GM12878 (cell line): ENCODE measurements at regions not wholly inside any gene's neighbourhood (a gene's known extent, or its start where the extent isn't known, plus 50 kb on each side); places are given as distances from the start of the nearest gene placed in this dataset.

Experiments used
- ATAC-seq: fragments of 200-7000 bp; cut with Tn5 transposase; 3 replicates; pipeline ENCODE4 v1.9.1; 2020; ENCODE audit warnings: mild to moderate bottlenecking, moderate library complexity
- BruUV-seq: library from RNA; stranded (reverse); fragments of 400-500 nt; replicated peaks from 2 replicates; lab custom pipeline; 2021; lab: Mats Ljungman, UMichigan
- CTCF ChIA-PET: fragments of 300-600 bp; sonication (Branson Sonifier 250); formaldehyde crosslinking; extraction: SDS; loops from one replicate; lab custom pipeline; 2021; ENCODE audit warnings: inconsistent platforms; lab: Yijun Ruan, JAX
- POLR2A ChIA-PET: fragments of 350-600 bp; formaldehyde crosslinking; extraction: SDS; loops from one replicate; lab custom pipeline; 2021; ENCODE audit warnings: inconsistent platforms; lab: Charles Lee
- RAD21 ChIA-PET: fragments of 300-600 bp; sonication (Branson Sonifier 250); formaldehyde crosslinking; loops from one replicate; lab custom pipeline; 2023; ENCODE audit warnings: antibody characterized with exemption; ENCODE audit not compliant: unreplicated experiment; lab: Charles Lee
- SMC1A ChIA-PET: fragments of 300-600 bp; sonication (Branson Sonifier 250); formaldehyde crosslinking; loops from one replicate; lab custom pipeline; 2023; ENCODE audit not compliant: unreplicated experiment, uncharacterized antibody; lab: Charles Lee
- DNase-seq: peaks from one replicate; pipeline ENCODE4 v3.0.0-alpha.2; 2011; ENCODE audit warnings: low read depth, low spot score
- FAIRE-seq: peaks from 3 replicates; lab custom pipeline; 2011; peaks lifted over from hg19 to GRCh38; lab: Jason Lieb, UNC
- H2AFZ ChIP-seq: 2 replicates; pipeline ENCODE4 v1.6.0; 2011; ENCODE audit warnings: low read depth, low read length, control low read depth; ENCODE audit not compliant: control insufficient read depth
- H3K27ac ChIP-seq: 2 replicates; pipeline ENCODE4 v1.5.1; 2011; ENCODE audit warnings: control low read depth; ENCODE audit not compliant: control insufficient read depth, insufficient read depth
- H3K27me3 ChIP-seq, 2 experiments: replicated peaks in 1 of 2; 2 replicates each; pipeline versions ENCODE4 v1.6.0 to v1.6.1; 2011; ENCODE audit warnings: low read length in 1 of 2; ENCODE audit not compliant: control insufficient read depth in 2 of 2, insufficient read depth in 2 of 2
- H3K36me3 ChIP-seq, 2 experiments: 2 replicates each; pipeline ENCODE4 v1.5.1; 2011; ENCODE audit warnings: low read length in 1 of 2; ENCODE audit not compliant: control insufficient read depth in 2 of 2, insufficient read depth in 2 of 2
- H3K4me1 ChIP-seq: 2 replicates; pipeline ENCODE4 v1.6.1; 2011; ENCODE audit warnings: mild to moderate bottlenecking, low read length, moderate library complexity, mixed read lengths; ENCODE audit not compliant: control insufficient read depth, insufficient read depth
- H3K4me2 ChIP-seq: 2 replicates; pipeline ENCODE4 v1.6.0; 2011; ENCODE audit warnings: control low read depth; ENCODE audit not compliant: control insufficient read depth, insufficient read depth
- H3K4me3 ChIP-seq: fragments of 200-600 bp; sonication (generic); 2 replicates; pipeline ENCODE4 v1.5.1; 2016
- H3K79me2 ChIP-seq: 2 replicates; pipeline ENCODE4 v1.6.0; 2011; ENCODE audit warnings: low read length; ENCODE audit not compliant: control insufficient read depth, insufficient read depth
- H3K9ac ChIP-seq: 2 replicates; pipeline ENCODE4 v1.8.0; 2011; ENCODE audit warnings: low read length, control low read depth, mixed read lengths; ENCODE audit not compliant: control insufficient read depth, insufficient read depth
- H3K9me3 ChIP-seq: replicated peaks from 3 replicates; pipeline ENCODE4 v1.5.1; 2011; ENCODE audit warnings: mild to moderate bottlenecking, low read length; ENCODE audit not compliant: control insufficient read depth, insufficient read depth
- H4K20me1 ChIP-seq: 2 replicates; pipeline ENCODE4 v1.6.0; 2011; ENCODE audit not compliant: control insufficient read depth, insufficient read depth
- CHD1 ChIP-seq: IDR thresholded peaks from 2 replicates; pipeline ENCODE4 v1.6.1; 2012; ENCODE audit warnings: low read depth, low read length, improper control_type of control experiment
- CHD4 ChIP-seq: fragments of 200-600 bp; sonication (generic); IDR thresholded peaks from 2 replicates; pipeline ENCODE4 v1.6.1; 2016; ENCODE audit warnings: mild to moderate bottlenecking
- CREM ChIP-seq: IDR thresholded peaks from 2 replicates; pipeline ENCODE4 v1.6.1; 2014; ENCODE audit warnings: antibody characterized with exemption, low read depth
- EP300 ChIP-seq, 2 experiments: fragments of 150-350 bp in 1 of 2; IDR thresholded peaks; 2 replicates each; pipeline ENCODE4 v1.6.1; 2011 to 2012; ENCODE audit warnings: low read depth in 2 of 2, low read length in 2 of 2, borderline replicate concordance in 1 of 2, improper control_type of control experiment in 1 of 2, inconsistent platforms in 1 of 2; ENCODE audit not compliant: control insufficient read depth in 1 of 2
- ESRRA ChIP-seq: IDR thresholded peaks from 2 replicates; pipeline ENCODE4 v1.6.1; 2012; ENCODE audit warnings: mild to moderate bottlenecking, low read length, improper control_type of control experiment
- IKZF2 ChIP-seq, 2 experiments: fragments of 450-650 bp; IDR thresholded peaks; 2 replicates each; pipeline ENCODE4 v1.6.1; 2017; ENCODE audit warnings: mild to moderate bottlenecking in 2 of 2, moderate library complexity in 2 of 2
- MEF2A ChIP-seq: IDR thresholded peaks from 2 replicates; pipeline ENCODE4 v1.6.1; 2011; ENCODE audit warnings: low read depth, mild to moderate bottlenecking, low read length, moderate library complexity; ENCODE audit not compliant: insufficient read depth
- MTA2 ChIP-seq: fragments of 450-650 bp; IDR thresholded peaks from 2 replicates; pipeline ENCODE4 v1.6.1; 2016; ENCODE audit warnings: low read depth, mild to moderate bottlenecking, moderate library complexity
- NBN ChIP-seq: fragments of 450-650 bp; IDR thresholded peaks from 2 replicates; pipeline ENCODE4 v1.6.1; 2016
- NFYA ChIP-seq: IDR thresholded peaks from 2 replicates; pipeline ENCODE4 v1.6.1; 2011; ENCODE audit warnings: low read depth, mild to moderate bottlenecking, low read length, improper control_type of control experiment, borderline replicate concordance
- NRF1 ChIP-seq: conservative IDR thresholded peaks from 2 replicates; pipeline ENCODE4 v1.6.1; 2011; ENCODE audit warnings: mild to moderate bottlenecking, low read depth, low read length, improper control_type of control experiment
- RFX5 ChIP-seq: IDR thresholded peaks from 2 replicates; pipeline ENCODE4 v1.6.1; 2011; ENCODE audit warnings: low read depth, low read length, improper control_type of control experiment
- SMC3 ChIP-seq: IDR thresholded peaks from 2 replicates; pipeline ENCODE4 v1.6.1; 2011; ENCODE audit warnings: low read length, improper control_type of control experiment, borderline replicate concordance
- SPI1 ChIP-seq: IDR thresholded peaks from 2 replicates; pipeline ENCODE4 v1.6.1; 2011; ENCODE audit warnings: low read depth, mild to moderate bottlenecking, low read length, moderate library complexity, borderline replicate concordance; ENCODE audit not compliant: insufficient read depth
- TAF1 ChIP-seq: IDR thresholded peaks from 2 replicates; pipeline ENCODE4 v1.6.1; 2011; ENCODE audit warnings: mild to moderate bottlenecking, low read depth, low read length, borderline replicate concordance
- WGBS: methylation state at CpG from one replicate; pipeline ENCODE4 v1.1.6; 2016; ENCODE audit warnings: low lambda C conversion rate; ENCODE audit not compliant: insufficient replicate concordance, insufficient coverage; ENCODE audit errors: missing lambda C conversion rate; 5-methylcytosine and 5-hydroxymethylcytosine counted together
- in situ Hi-C: fragments of 300-500 bp; cut with MboI; formaldehyde crosslinking; loops from 9 replicates; pipeline ENCODE4 v1.14.3; 2018; ENCODE audit warnings: mixed read lengths
- intact Hi-C: fragments of 100-400 bp; cut with micrococcal nuclease; formaldehyde crosslinking; loops from one replicate; pipeline ENCODE4 v1.14.2; 2022; ENCODE audit not compliant: unreplicated experiment
- TF ChIP-seq, protein P1 (sequence below): fragments of 450-650 bp; IDR thresholded peaks from 2 replicates; pipeline ENCODE4 v1.6.1; 2016; ENCODE audit warnings: mild to moderate bottlenecking
- TF ChIP-seq, protein P2 (sequence below): fragments of 450-650 bp; IDR thresholded peaks from 2 replicates; pipeline ENCODE4 v1.6.1; 2017; ENCODE audit warnings: low read depth, mild to moderate bottlenecking, moderate library complexity
- TF ChIP-seq, protein P3 (sequence below): IDR thresholded peaks from 2 replicates; pipeline ENCODE4 v1.6.1; 2012; ENCODE audit warnings: low read length, inconsistent platforms

DNA sequence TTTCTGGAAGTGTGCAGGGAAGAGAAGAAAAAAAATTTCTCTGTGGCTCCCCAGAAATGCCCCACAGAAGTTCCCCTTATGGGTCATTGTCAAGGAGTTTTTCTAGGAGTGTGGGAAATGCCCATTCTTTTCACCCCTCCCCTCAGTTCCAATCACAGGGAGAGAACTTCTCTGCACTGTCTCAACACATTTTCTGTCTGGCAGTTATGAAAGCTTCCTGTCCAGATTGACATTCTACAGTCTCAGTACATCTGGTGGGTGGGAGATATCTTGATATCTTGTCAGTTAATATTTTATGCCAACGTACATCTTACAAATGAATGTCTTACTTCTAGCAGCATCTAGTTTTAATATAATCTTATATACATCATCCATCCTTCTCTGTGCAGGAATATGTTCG lies 566.8 kb upstream of the AADAT start:
- CTCF ChIA-PET, result no interaction called here
- DNase-seq, result no peak
- Histone ChIP-seq H3K4me2 (no peak overlapping the region), H3K36me3 (no peaks in the 10 kb centered on the region), H2AFZ (no peak overlapping the region), H3K79me2 (no peaks in the 10 kb centered on the region), H3K4me1 (no peaks in the 10 kb centered on the region), H3K9ac (no peak overlapping the region), H3K27me3 (no peaks in the 10 kb centered on the region), H3K27ac (no peak overlapping the region), H4K20me1 (no peaks in the 10 kb centered on the region), H3K9me3 (no peaks in the 10 kb centered on the region), H3K4me3 (no peak overlapping the region)
- ATAC-seq, result no peak
- RAD21 ChIA-PET, result no interaction called here
- TF ChIP-seq NBN (no peak), IKZF2 (IDR thresholded peaks at IDR 0.05) (no peak), EP300 (IDR thresholded peaks at IDR 0.05; ENCODE audit: borderline replicate concordance in 1 of 2, control insufficient read depth in 1 of 2, low read depth in 2 of 2, low read length in 2 of 2) (no peak), NRF1 (no peak), SPI1 (no peak), SMC3 (no peak), NFYA (no peak), TAF1 (no peak), ESRRA (no peak), MEF2A (no peak), CREM (no peak), RFX5 (no peak), CHD1 (no peak), MTA2 (no peak), CHD4 (no peak)
- TF ChIP-seq, protein P1, sequence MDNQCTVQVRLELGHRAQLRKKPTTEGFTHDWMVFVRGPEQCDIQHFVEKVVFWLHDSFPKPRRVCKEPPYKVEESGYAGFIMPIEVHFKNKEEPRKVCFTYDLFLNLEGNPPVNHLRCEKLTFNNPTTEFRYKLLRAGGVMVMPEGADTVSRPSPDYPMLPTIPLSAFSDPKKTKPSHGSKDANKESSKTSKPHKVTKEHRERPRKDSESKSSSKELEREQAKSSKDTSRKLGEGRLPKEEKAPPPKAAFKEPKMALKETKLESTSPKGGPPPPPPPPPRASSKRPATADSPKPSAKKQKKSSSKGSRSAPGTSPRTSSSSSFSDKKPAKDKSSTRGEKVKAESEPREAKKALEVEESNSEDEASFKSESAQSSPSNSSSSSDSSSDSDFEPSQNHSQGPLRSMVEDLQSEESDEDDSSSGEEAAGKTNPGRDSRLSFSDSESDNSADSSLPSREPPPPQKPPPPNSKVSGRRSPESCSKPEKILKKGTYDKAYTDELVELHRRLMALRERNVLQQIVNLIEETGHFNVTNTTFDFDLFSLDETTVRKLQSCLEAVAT, result no peak
- TF ChIP-seq, protein P2, sequence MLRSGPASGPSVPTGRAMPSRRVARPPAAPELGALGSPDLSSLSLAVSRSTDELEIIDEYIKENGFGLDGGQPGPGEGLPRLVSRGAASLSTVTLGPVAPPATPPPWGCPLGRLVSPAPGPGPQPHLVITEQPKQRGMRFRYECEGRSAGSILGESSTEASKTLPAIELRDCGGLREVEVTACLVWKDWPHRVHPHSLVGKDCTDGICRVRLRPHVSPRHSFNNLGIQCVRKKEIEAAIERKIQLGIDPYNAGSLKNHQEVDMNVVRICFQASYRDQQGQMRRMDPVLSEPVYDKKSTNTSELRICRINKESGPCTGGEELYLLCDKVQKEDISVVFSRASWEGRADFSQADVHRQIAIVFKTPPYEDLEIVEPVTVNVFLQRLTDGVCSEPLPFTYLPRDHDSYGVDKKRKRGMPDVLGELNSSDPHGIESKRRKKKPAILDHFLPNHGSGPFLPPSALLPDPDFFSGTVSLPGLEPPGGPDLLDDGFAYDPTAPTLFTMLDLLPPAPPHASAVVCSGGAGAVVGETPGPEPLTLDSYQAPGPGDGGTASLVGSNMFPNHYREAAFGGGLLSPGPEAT, result no peak
- TF ChIP-seq, protein P3, sequence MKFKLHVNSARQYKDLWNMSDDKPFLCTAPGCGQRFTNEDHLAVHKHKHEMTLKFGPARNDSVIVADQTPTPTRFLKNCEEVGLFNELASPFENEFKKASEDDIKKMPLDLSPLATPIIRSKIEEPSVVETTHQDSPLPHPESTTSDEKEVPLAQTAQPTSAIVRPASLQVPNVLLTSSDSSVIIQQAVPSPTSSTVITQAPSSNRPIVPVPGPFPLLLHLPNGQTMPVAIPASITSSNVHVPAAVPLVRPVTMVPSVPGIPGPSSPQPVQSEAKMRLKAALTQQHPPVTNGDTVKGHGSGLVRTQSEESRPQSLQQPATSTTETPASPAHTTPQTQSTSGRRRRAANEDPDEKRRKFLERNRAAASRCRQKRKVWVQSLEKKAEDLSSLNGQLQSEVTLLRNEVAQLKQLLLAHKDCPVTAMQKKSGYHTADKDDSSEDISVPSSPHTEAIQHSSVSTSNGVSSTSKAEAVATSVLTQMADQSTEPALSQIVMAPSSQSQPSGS, result no peak
- no peak for FAIRE-seq
- in situ Hi-C loops (no loop called here), intact Hi-C loops (no loop called here)
- POLR2A ChIA-PET, result no interaction called here
- SMC1A ChIA-PET, result no interaction called here
- no TSS peak for BruUV-seq
- WGBS, result 0% methylated on average over 2 of the region's 2 CpGs
